ENCODE measurements at regions not wholly inside any gene's neighbourhood (a gene's known extent, or its start where the extent isn't known, plus 50 kb on each side); places are given as distances from the start of the nearest gene placed in this dataset.

DNA sequence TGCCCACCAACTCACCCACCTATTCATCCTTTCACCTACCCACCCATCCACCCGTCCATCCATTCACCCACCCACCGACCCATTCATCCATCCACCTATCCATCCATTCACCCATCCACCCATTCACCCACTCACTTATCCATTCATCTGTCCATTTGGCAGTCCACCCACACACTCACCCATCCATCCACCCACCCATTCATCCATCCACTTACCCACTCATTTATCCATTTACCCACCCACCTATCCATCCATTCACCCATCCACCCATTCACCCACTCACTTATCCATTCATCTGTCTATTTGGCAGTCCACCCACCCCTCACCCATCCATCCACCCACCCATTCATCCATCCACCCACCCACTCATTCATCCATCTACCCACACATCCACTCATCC lies 278.1 kb upstream of the IRX4 start:
- no peak for TF ChIP-seq POLR2A (IDR thresholded peaks at IDR 0.05; ENCODE audit: low read length)
- TF ChIP-seq GATA1 (IDR thresholded peaks at IDR 0.05; ENCODE audit: low read depth, low read length) = no peak
